PFSK-1 (cell line): ENCODE measurements at regions not wholly inside any gene's neighbourhood (a gene's known extent, or its start where the extent isn't known, plus 50 kb on each side); places are given as distances from the start of the nearest gene placed in this dataset.

ENCODE experiments used
- FOXP2 ChIP-seq: optimal IDR thresholded peaks from 2 replicates; pipeline ENCODE3; 2011; ENCODE audit warnings: borderline replicate concordance, control low read depth, inconsistent platforms; ENCODE audit not compliant: insufficient read depth; ENCODE audit errors: extremely low read length, extremely low read depth
- POLR2AphosphoS5 ChIP-seq: IDR thresholded peaks from 2 replicates; pipeline ENCODE4 v1.6.1; 2012; ENCODE audit warnings: low read depth, mild to moderate bottlenecking, control low read depth, low read length, moderate library complexity
- SIN3A ChIP-seq: IDR thresholded peaks from 2 replicates; pipeline ENCODE4 v1.6.1; 2012; ENCODE audit warnings: mild to moderate bottlenecking, low read length, moderate library complexity, borderline replicate concordance; ENCODE audit not compliant: insufficient read depth
- TAF1 ChIP-seq: IDR thresholded peaks from 2 replicates; pipeline ENCODE4 v1.6.1; 2012; ENCODE audit warnings: low read length, control low read depth, borderline replicate concordance; ENCODE audit not compliant: insufficient read depth
- TF ChIP-seq, protein P1 (sequence below), 2 experiments: IDR thresholded peaks; 2 replicates each; pipeline versions ENCODE4 v1.6.1 to v1.8.0; 2011 to 2012; ENCODE audit warnings: low read depth in 2 of 2, low read length in 2 of 2, control low read depth in 1 of 2, inconsistent platforms in 1 of 2, mild to moderate bottlenecking in 1 of 2, moderate library complexity in 1 of 2; ENCODE audit not compliant: insufficient read depth in 1 of 2

- TF ChIP-seq FOXP2 (no peak), TAF1 (no peak), POLR2AphosphoS5 (no peak), SIN3A (no peak)
- TF ChIP-seq, protein P1, sequence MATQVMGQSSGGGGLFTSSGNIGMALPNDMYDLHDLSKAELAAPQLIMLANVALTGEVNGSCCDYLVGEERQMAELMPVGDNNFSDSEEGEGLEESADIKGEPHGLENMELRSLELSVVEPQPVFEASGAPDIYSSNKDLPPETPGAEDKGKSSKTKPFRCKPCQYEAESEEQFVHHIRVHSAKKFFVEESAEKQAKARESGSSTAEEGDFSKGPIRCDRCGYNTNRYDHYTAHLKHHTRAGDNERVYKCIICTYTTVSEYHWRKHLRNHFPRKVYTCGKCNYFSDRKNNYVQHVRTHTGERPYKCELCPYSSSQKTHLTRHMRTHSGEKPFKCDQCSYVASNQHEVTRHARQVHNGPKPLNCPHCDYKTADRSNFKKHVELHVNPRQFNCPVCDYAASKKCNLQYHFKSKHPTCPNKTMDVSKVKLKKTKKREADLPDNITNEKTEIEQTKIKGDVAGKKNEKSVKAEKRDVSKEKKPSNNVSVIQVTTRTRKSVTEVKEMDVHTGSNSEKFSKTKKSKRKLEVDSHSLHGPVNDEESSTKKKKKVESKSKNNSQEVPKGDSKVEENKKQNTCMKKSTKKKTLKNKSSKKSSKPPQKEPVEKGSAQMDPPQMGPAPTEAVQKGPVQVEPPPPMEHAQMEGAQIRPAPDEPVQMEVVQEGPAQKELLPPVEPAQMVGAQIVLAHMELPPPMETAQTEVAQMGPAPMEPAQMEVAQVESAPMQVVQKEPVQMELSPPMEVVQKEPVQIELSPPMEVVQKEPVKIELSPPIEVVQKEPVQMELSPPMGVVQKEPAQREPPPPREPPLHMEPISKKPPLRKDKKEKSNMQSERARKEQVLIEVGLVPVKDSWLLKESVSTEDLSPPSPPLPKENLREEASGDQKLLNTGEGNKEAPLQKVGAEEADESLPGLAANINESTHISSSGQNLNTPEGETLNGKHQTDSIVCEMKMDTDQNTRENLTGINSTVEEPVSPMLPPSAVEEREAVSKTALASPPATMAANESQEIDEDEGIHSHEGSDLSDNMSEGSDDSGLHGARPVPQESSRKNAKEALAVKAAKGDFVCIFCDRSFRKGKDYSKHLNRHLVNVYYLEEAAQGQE (IDR thresholded peaks at IDR 0.05; ENCODE audit: insufficient read depth in 1 of 2, low read depth in 2 of 2, low read length in 2 of 2) = no peak
These were observed 363.4 kb upstream of the ARHGEF26 start for GRCh38 chr3:153757839-153758238.

- TF ChIP-seq TAF1 = no peak
- no peak for TF ChIP-seq POLR2AphosphoS5
- no peak for TF ChIP-seq SIN3A
- no peak for TF ChIP-seq FOXP2
- TF ChIP-seq, protein P1 (IDR thresholded peaks at IDR 0.05; ENCODE audit: insufficient read depth in 1 of 2, low read depth in 2 of 2, low read length in 2 of 2) = no peak
These were observed 360.2 kb upstream of the ARHGEF26 start for GRCh38 chr3:153760948-153761347.

GRCh38 chr3:153762411-153763235 lies 358.6 kb upstream of the ARHGEF26 start:
- TF ChIP-seq POLR2AphosphoS5 (no peak), FOXP2 (no peak), SIN3A (no peak), TAF1 (no peak)
- TF ChIP-seq, protein P1 (IDR thresholded peaks at IDR 0.05; ENCODE audit: insufficient read depth in 1 of 2, low read depth in 2 of 2, low read length in 2 of 2) = no peak

- no peak for TF ChIP-seq POLR2AphosphoS5
- no peak for TF ChIP-seq TAF1
- TF ChIP-seq FOXP2 = no peak
- no peak for TF ChIP-seq SIN3A
- TF ChIP-seq, protein P1 (IDR thresholded peaks at IDR 0.05; ENCODE audit: insufficient read depth in 1 of 2, low read depth in 2 of 2, low read length in 2 of 2) = no peak
These were observed 353.3 kb upstream of the ARHGEF26 start for GRCh38 chr3:153767601-153768560.
